GM21619 (cell line): ENCODE measurements at regions not wholly inside any gene's neighbourhood (a gene's known extent, or its start where the extent isn't known, plus 50 kb on each side); places are given as distances from the start of the nearest gene placed in this dataset.

Experiments used
- ATAC-seq: cut with Tn5 transposase; IDR thresholded peaks from one replicate; pipeline ENCODE4 v1.9.1; 2021; ENCODE audit not compliant: unreplicated experiment

DNA sequence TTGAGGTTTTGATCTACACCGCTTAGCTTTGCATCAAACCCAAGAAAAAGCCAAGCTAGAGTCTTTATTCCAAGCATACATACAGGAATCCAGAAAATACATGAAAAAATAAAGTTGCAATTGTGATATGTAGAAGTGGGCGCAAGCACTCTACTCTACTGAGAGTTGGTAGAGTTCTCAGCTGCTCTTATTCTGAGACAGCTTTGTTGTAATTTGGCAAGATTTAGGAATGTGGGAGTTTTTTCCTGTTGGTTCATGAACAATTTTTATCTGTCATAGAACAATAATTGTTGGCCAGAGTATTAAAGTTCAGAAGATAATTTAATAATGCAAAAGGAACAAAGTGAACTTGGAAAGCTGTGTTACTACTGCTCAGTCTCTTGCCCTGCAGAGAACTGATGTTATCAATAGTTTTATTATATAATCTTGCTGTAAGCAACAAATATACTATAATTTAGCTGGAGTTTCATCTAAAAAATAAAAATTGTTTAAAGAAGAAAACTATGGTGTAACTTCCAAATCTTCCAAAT is 302.0 kb upstream of the RND3 start:
- no peak for ATAC-seq

DNA sequence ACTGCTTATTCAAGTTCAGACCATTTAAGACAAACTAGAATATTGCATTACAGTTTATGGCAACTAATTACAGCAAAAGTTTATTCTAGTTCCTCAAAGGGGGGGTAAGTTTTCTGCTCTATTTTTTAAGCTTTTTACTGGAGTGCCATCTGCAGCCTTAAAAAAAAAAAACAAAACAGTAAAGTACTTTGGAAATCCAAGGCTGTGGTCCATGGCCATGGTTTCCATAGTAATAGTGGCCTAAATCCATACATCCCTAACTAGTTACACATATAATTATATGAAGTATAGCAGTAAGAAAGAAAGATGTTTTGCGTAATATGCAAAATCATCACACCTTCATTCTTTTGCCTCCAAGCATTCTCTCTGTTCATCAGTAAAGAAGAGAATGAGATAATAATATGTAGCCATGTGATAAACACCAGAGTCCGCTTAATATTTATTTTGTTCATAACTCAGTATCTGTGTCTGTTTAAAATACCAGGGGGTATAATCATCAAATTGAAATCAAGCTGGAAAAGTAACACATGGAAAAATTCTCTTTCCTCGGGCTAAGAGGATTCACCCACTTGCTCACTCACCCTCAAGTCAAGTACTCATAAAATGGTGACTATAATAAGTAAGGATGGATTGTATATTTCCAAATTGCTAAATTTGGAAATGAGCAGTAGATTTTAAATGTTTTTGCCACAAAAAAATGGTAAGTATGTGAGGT is 301.1 kb upstream of the RND3 start:
- ATAC-seq: no peak

GRCh38 chr2:150787353-150788093 is 300.1 kb upstream of the RND3 start:
- no peak for ATAC-seq

GRCh38 chr2:150784389-150784788 is 296.9 kb upstream of the RND3 start:
- no peak for ATAC-seq

DNA sequence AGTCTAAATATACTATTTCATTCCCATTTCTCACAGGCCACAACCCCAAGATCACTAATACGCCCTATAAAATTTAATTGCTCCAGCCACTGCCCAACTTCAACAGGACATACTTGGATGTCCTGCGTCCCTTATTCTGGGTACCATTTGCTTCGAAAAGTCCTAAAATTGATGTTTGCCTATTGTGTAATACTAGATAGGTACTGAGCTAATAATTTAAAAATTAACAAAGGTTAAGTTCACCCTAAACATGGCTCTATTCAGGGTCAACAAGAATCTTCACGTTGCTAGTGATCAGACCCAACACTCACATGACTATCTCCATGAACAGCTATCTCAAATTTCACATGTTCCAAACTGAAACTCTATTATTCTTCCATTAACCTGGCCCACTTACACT is 296.4 kb upstream of the RND3 start:
- ATAC-seq: no peak

DNA sequence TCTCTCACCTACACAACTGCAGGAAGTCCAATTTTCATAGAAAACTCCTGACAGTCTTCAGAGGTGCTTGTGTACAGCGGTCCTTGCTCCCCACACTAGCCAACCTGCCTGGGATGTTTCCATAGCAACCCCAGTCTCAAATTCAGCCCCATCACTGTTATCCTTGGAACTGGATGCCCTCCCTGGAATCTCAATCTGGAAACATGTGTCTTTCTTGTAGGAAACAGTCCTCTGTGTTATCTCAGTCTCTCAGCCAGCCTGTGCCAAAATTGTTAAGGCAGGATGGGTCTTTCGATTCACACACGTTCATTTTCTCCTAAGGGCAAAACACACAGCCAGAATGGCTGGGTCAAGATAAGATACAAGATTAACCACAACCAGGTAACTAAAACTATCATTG is 295.5 kb upstream of the RND3 start:
- ATAC-seq: no peak

DNA sequence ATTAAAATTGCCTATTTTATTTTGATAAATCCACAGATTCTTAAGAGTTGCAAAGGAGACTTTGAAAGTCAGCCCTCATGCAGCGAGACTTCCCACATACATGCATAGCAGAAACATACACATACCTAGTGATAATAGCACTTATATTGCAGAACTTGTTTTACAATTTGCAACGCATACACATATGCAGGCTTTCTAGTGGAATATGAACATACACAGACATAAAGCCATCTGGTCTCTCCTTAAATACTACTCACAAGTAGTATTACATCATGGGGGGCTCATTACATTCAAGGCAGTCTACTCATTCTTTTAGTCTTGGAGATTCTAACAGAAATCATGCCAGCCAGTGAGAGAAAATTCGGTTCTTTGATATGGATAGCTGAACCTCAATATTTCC is 295.1 kb upstream of the RND3 start:
- ATAC-seq: no peak

DNA sequence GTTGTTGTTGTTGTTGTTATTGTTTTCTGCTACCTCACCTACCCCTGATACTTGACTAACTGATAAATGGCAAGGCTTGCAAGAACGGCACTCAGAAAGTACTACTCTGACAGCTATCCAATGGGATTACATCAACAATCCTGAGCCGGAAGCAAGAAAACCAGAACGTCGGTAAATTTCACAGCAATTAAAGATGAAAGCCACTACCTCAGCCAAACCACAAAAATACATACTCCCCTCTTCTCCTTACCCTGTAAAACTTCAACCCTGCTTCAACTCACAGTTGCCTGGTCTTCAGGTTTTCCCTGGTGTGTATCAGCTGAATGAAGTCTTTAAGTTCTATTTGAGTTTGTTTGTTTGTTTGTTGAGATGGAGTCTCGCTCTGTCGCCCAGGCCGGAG is 293.7 kb upstream of the RND3 start:
- no peak for ATAC-seq

- no peak for ATAC-seq
Observed at GRCh38 chr2:150778828-150779227, 291.4 kb upstream of the RND3 start.

GRCh38 chr2:150769421-150769820 is 282.0 kb upstream of the RND3 start:
- ATAC-seq: no peak

GRCh38 chr2:150767991-150768746 is 280.7 kb upstream of the RND3 start:
- ATAC-seq: no peak

DNA sequence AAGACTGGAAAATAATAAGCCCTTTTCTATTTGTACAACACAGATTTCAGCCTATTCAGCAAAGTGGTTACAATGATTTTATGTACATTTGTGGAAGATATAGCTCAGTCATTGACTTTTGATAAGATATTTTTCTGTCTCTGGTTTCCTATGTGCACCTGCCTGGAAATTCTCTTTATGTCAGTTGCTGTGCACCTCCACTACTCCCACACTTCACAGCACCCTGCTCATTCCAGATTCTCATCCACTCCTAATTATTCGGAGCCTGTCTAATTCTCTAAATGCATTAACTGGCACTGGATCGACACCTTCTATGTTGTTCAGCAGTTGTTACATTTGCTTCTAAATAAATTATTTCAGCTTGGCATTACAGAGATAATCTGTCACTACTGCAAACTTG is 275.1 kb upstream of the RND3 start:
- ATAC-seq: no peak

GRCh38 chr2:150759531-150759930 is 272.1 kb upstream of the RND3 start:
- no peak for ATAC-seq

DNA sequence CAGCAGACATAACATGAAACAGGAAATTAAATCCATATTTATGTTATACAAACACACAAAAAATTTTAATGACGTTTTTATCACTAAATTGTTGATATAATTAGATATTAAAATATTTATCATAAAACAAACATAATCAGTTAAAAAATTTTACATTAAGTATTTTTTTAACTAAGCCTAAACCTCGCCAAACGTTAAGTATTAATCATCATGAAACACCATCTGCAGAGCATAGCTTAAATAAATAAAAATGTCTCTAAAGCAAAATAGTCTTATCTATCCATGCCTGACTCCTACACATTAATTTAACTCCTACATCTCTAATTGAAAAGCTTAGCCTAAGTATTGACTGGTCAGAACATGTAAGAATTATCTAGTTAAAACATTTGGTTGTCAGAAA is 271.6 kb upstream of the RND3 start:
- no peak for ATAC-seq

DNA sequence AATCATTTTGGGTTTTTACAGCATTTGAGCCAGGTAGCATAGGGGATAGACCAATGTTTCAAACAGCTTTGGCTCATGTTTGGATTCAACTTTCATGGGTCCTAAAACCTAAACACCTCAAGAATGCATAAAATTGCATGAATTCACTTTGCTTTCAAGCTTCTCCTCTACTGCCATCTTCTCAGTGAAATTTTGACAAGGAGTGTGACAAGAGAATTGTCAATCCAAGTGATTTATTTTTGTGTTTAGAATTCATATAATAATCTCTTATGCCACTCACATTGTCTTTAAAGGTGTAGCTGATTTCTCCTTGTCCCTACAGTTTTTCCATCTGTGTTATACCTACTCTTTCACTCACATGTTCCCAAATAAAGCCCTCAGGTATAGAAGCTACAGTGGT is 264.8 kb upstream of the RND3 start:
- no peak for ATAC-seq

DNA sequence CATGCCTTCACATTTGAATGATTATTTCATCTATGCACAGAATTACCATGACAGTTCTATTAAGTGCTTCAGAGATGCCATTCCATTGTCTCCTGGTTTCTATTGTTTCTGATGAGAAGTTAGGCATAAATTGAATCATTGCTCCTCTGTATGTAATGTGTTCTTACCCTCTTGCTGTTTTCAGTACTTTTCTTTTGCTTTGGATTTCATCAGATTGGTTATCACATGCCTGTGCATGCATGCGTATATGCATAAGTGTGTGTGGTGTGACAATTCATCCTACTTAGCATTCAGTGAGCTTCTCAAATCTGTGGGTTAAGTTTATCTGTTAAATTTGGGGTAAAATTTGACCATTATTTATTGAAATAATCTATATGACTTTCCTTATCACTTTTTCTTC is 263.3 kb upstream of the RND3 start:
- ATAC-seq: no peak

DNA sequence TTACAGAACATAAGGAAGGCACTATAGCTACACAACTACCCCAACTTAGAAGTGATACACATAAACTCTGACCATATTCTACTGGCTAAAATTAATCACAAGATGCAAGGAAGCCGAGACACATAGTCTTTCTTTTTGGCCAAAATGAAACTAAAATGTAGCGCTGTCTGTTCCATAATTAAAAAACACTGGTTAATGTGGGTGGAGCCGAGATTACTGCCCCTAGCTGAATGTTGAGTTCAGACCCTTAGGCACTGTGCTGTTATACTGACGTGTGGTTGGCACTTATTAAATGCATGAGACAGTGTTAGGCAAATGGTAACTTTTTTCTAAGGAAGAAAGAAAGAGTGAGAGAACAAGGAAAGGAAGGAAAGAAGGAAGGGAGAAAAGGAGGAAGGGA is 254.6 kb upstream of the RND3 start:
- ATAC-seq: no peak

DNA sequence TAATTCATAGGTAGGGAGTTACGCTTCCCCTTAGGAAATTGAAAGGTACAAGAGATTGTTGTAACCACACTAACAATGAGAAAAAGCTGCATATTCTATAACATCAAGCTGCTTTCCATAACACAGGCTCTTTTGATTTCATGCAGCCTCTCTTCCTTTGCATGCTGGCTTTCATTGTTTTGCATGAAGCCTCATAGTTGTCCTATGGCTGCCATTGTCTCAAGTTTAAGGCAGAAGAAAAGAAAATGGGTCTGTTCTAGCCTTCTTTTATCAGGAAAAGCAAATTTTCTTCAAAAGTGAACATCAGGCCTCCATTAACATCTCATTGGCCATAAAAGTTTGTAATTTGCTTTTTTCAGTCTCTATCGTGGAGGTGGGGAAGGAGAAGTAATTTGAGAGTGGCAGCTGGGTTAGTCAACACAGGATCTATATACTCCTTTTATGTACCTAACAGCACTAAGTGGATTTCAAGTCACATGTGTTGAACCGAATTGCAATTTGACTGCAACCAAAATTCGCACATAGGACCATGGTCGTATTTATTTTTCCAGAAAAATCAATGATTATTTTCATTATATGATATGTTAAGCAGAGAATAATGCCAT is 248.5 kb upstream of the RND3 start:
- no peak for ATAC-seq

GRCh38 chr2:150733051-150733618 is 245.7 kb upstream of the RND3 start:
- ATAC-seq: no peak

- ATAC-seq: no peak
Observed at GRCh38 chr2:150732491-150732890, 245.0 kb upstream of the RND3 start.

GRCh38 chr2:150732064-150732463 is 244.6 kb upstream of the RND3 start:
- no peak for ATAC-seq
